Cardiac muscle cell (in vitro differentiated cells and primary cell): ENCODE measurements at regions not wholly inside any gene's neighbourhood (a gene's known extent, or its start where the extent isn't known, plus 50 kb on each side); places are given as distances from the start of the nearest gene placed in this dataset.

ENCODE experiments used
- DNase-seq, 2 donors: peaks; one replicate each; pipeline versions ENCODE4 v3.0.0 to v3.0.0-alpha.2; 2010 to 2017; ENCODE audit warnings: low read depth in 1 of 2, low spot score in 1 of 2
- H3K27ac ChIP-seq: fragments of 200-600 bp; sonication (generic); 2 replicates; pipeline ENCODE4 v1.5.1; 2016
- H3K27me3 ChIP-seq: fragments of 200-600 bp; sonication (generic); 2 replicates; pipeline ENCODE4 v1.6.0; 2016; ENCODE audit warnings: control low read depth
- H3K36me3 ChIP-seq: fragments of 200-600 bp; sonication (generic); 2 replicates; pipeline ENCODE4 v1.5.1; 2016; ENCODE audit warnings: control low read depth
- H3K4me1 ChIP-seq: fragments of 200-600 bp; sonication (generic); 2 replicates; pipeline ENCODE4 v1.8.1; 2017; ENCODE audit warnings: low read depth, mild to moderate bottlenecking, mixed run types
- H3K4me3 ChIP-seq: fragments of 200-600 bp; sonication (generic); 2 replicates; pipeline ENCODE4 v1.5.1; 2016; ENCODE audit warnings: mild to moderate bottlenecking
- H3K9me3 ChIP-seq: fragments of 200-600 bp; sonication (generic); 2 replicates; pipeline ENCODE4 v1.5.1; 2017; ENCODE audit warnings: low read depth, mild to moderate bottlenecking, control low read depth
- CTCF ChIP-seq: IDR thresholded peaks from 2 replicates; pipeline ENCODE4 v1.5.1; 2012; ENCODE audit warnings: low read depth, mild to moderate bottlenecking, low read length

GRCh38 chr2:139514951-139515350, 734.8 kb upstream of the NXPH2 start:
- no peak for DNase-seq
- TF ChIP-seq CTCF, result no peak
- H3K27me3 ChIP-seq, result no peaks in the 10 kb centered on the region
- no peaks in the 10 kb centered on the region for H3K9me3 ChIP-seq
- H3K36me3 ChIP-seq, result no peaks in the 10 kb centered on the region
- no peak overlapping the region for H3K4me3 ChIP-seq
- no peaks in the 10 kb centered on the region for H3K4me1 ChIP-seq
- H3K27ac ChIP-seq, result no peak overlapping the region

GRCh38 chr2:139495851-139496250, 715.7 kb upstream of the NXPH2 start:
- Histone ChIP-seq H3K4me1 (no peaks in the 10 kb centered on the region), H3K27me3 (no peaks in the 10 kb centered on the region), H3K9me3 (no peaks in the 10 kb centered on the region), H3K4me3 (no peak overlapping the region), H3K36me3 (no peaks in the 10 kb centered on the region), H3K27ac (no peak overlapping the region)
- no peak for DNase-seq
- TF ChIP-seq CTCF, result no peak

GRCh38 chr2:139492131-139492680, 712.0 kb upstream of the NXPH2 start:
- no peak for DNase-seq
- no peaks in the 10 kb centered on the region for H3K36me3 ChIP-seq
- no peak for TF ChIP-seq CTCF
- H3K9me3 ChIP-seq, result no peaks in the 10 kb centered on the region
- H3K4me3 ChIP-seq, result no peak overlapping the region
- no peaks in the 10 kb centered on the region for H3K27me3 ChIP-seq
- H3K4me1 ChIP-seq, result no peaks in the 10 kb centered on the region
- no peak overlapping the region for H3K27ac ChIP-seq

- no peaks in the 10 kb centered on the region for H3K9me3 ChIP-seq
- H3K27ac ChIP-seq, result no peak overlapping the region
- no peaks in the 10 kb centered on the region for H3K4me1 ChIP-seq
- no peaks in the 10 kb centered on the region for H3K27me3 ChIP-seq
- no peaks in the 10 kb centered on the region for H3K36me3 ChIP-seq
- H3K4me3 ChIP-seq, result no peak overlapping the region
- TF ChIP-seq CTCF, result no peak
- DNase-seq, result no peak
Observed at GRCh38 chr2:139480161-139480650, 700.0 kb upstream of the NXPH2 start.

- H3K9me3 ChIP-seq, result no peaks in the 10 kb centered on the region
- no peak overlapping the region for H3K4me3 ChIP-seq
- no peak for DNase-seq
- no peaks in the 10 kb centered on the region for H3K27me3 ChIP-seq
- H3K4me1 ChIP-seq, result no peaks in the 10 kb centered on the region
- H3K27ac ChIP-seq, result no peak overlapping the region
- H3K36me3 ChIP-seq, result no peaks in the 10 kb centered on the region
- no peak for TF ChIP-seq CTCF
Observed at GRCh38 chr2:139478165-139478914, 698.1 kb upstream of the NXPH2 start.
